HCT116 (cell line): ENCODE measurements at regions not wholly inside any gene's neighbourhood (a gene's known extent, or its start where the extent isn't known, plus 50 kb on each side); places are given as distances from the start of the nearest gene placed in this dataset.

Source experiments
- ATAC-seq: fragments of 200-7000 bp; cut with Tn5 transposase; 2 replicates; pipeline ENCODE4 v1.9.1; 2020; ENCODE audit warnings: mild to moderate bottlenecking, moderate library complexity
- BruUV-seq: library from RNA; stranded (reverse); fragments of 400-500 nt; replicated peaks from 2 replicates; lab custom pipeline; 2021; lab: Mats Ljungman, UMichigan
- CTCF ChIA-PET: fragments of 300-600 bp; sonication (Branson Sonifier 250); formaldehyde crosslinking; loops from one replicate; lab custom pipeline; 2021; ENCODE audit warnings: antibody characterized with exemption; lab: Charles Lee
- POLR2A ChIA-PET: fragments of 300-600, 350-600 bp; sonication (Branson Sonifier 250); formaldehyde crosslinking; loops from one replicate; lab custom pipeline; 2021; ENCODE audit warnings: antibody characterized with exemption; lab: Charles Lee
- RAD21 ChIA-PET, 2 experiments: fragments of 300-600 bp; sonication (Branson Sonifier 250); formaldehyde crosslinking; loops; one replicate each; lab custom pipeline; 2023; ENCODE audit warnings: low total read pairs in 2 of 2; ENCODE audit not compliant: uncharacterized antibody in 2 of 2, unreplicated experiment in 2 of 2, low non-redundant PET in 1 of 2; lab: Charles Lee
- DNase-seq: peaks from one replicate; pipeline ENCODE4 v3.0.0-alpha.2; 2010; ENCODE audit warnings: low read depth, low spot score
- H2AFZ ChIP-seq: fragments of 200-600 bp; shearing (Covaris generic), sonication (generic); 2 replicates; pipeline ENCODE4 v1.6.1; 2017; ENCODE audit warnings: low read depth, mixed run types, mixed read lengths, antibody characterized with exemption, low read length; ENCODE audit not compliant: poor library complexity, severe bottlenecking
- H3K27ac ChIP-seq: 2 replicates; pipeline ENCODE4 v1.5.1; 2012; ENCODE audit warnings: low read depth, low read length
- H3K27me3 ChIP-seq: fragments of 200-600 bp; sonication (generic); 2 replicates; pipeline ENCODE4 v1.6.1; 2016; ENCODE audit warnings: mixed run types, low read length, mixed read lengths; ENCODE audit not compliant: insufficient read depth
- H3K36me3 ChIP-seq, 2 experiments: fragments of 200-500 bp in 1 of 2; fragments of 200-600 bp in 1 of 2; sonication (Bioruptor generic) in 1 of 2; sonication (generic) in 1 of 2; 2 replicates each; pipeline versions ENCODE4 v1.5.1 to v1.6.1; 2014 to 2016; ENCODE audit warnings: low read length in 2 of 2, inconsistent platforms in 1 of 2, mixed read lengths in 1 of 2, mixed run types in 1 of 2; ENCODE audit not compliant: insufficient read depth in 2 of 2, control insufficient read depth in 1 of 2
- H3K4me1 ChIP-seq, 2 experiments: fragments of 200-600 bp in 1 of 2; sonication (generic) in 1 of 2; 2 replicates each; pipeline versions ENCODE4 v1.5.1 to v1.6.1; 2012 to 2017; ENCODE audit warnings: low read length in 2 of 2, inconsistent platforms in 1 of 2, mild to moderate bottlenecking in 1 of 2, mixed read lengths in 1 of 2, mixed run types in 1 of 2, moderate library complexity in 1 of 2; ENCODE audit not compliant: insufficient read depth in 2 of 2, control insufficient read depth in 1 of 2
- H3K4me2 ChIP-seq: fragments of 200-600 bp; sonication (generic); 2 replicates; pipeline ENCODE4 v1.6.1; 2017; ENCODE audit warnings: mixed run types, low read length, mixed read lengths
- H3K4me3 ChIP-seq, 2 experiments: fragments of 200-600 bp in 1 of 2; sonication (generic) in 1 of 2; replicated peaks in 1 of 2; 2 replicates each; pipeline ENCODE4 v1.5.1; 2011 to 2016; ENCODE audit warnings: low read length in 2 of 2, control low read depth in 1 of 2, low read depth in 1 of 2, mild to moderate bottlenecking in 1 of 2, mixed read lengths in 1 of 2, mixed run types in 1 of 2
- H3K79me2 ChIP-seq: fragments of 200-600 bp; sonication (generic); 2 replicates; pipeline ENCODE4 v1.6.1; 2017; ENCODE audit warnings: mild to moderate bottlenecking, mixed run types, low read length, moderate library complexity, mixed read lengths; ENCODE audit not compliant: insufficient read depth
- H3K9ac ChIP-seq: fragments of 200-600 bp; sonication (generic); 2 replicates; pipeline ENCODE4 v1.6.1; 2016; ENCODE audit warnings: low read length, mixed read lengths
- H3K9me2 ChIP-seq: fragments of 200-600 bp; sonication (generic), shearing (Covaris generic); 2 replicates; pipeline ENCODE4 v1.6.1; 2017; ENCODE audit warnings: mixed run types, mild to moderate bottlenecking, moderate library complexity; ENCODE audit not compliant: insufficient read depth
- H3K9me3 ChIP-seq, 2 experiments: fragments of 200-500 bp in 1 of 2; fragments of 200-600 bp in 1 of 2; sonication (Bioruptor generic) in 1 of 2; sonication (generic) in 1 of 2; 2 replicates each; pipeline ENCODE4 v1.6.1; 2014 to 2017; ENCODE audit warnings: low read length in 2 of 2, mixed read lengths in 2 of 2, inconsistent platforms in 1 of 2, low read depth in 1 of 2, mild to moderate bottlenecking in 1 of 2, mixed run types in 1 of 2, moderate library complexity in 1 of 2; ENCODE audit not compliant: control insufficient read depth in 1 of 2, insufficient read depth in 1 of 2
- H4K20me1 ChIP-seq: fragments of 200-600 bp; sonication (generic), shearing (Covaris generic); 2 replicates; pipeline ENCODE4 v1.6.1; 2017; ENCODE audit warnings: mixed run types, mild to moderate bottlenecking, moderate library complexity; ENCODE audit not compliant: insufficient read depth
- CBX3 ChIP-seq: IDR thresholded peaks from 2 replicates; pipeline ENCODE4 v1.6.1; 2012; ENCODE audit warnings: low read depth
- CEBPB ChIP-seq: IDR thresholded peaks from 2 replicates; pipeline ENCODE4 v1.6.1; 2012; ENCODE audit warnings: low read depth
- EGR1 ChIP-seq: IDR thresholded peaks from 2 replicates; pipeline ENCODE4 v1.6.1; 2012; ENCODE audit warnings: low read depth
- ELF1 ChIP-seq: IDR thresholded peaks from 2 replicates; pipeline ENCODE4 v1.6.1; 2012; ENCODE audit warnings: low read depth, borderline replicate concordance
- EZH2 ChIP-seq: fragments of 200-600 bp; sonication (generic); IDR thresholded peaks from 2 replicates; pipeline ENCODE4 v1.6.1; 2017; ENCODE audit warnings: antibody characterized with exemption, mixed run types
- EZH2phosphoT487 ChIP-seq: fragments of 200-600 bp; IDR thresholded peaks from 2 replicates; pipeline ENCODE4 v1.6.1; 2018; ENCODE audit warnings: antibody characterized with exemption, borderline replicate concordance
- FOSL1 ChIP-seq: IDR thresholded peaks from 2 replicates; pipeline ENCODE4 v1.6.1; 2012; ENCODE audit warnings: low read depth
- POLR2A ChIP-seq: IDR thresholded peaks from 2 replicates; pipeline ENCODE4 v1.7.0; 2011; ENCODE audit warnings: borderline replicate concordance; ENCODE audit not compliant: insufficient read depth, insufficient read length; ENCODE audit errors: extremely low read depth
- POLR2AphosphoS5 ChIP-seq: IDR thresholded peaks from 2 replicates; pipeline ENCODE4 v1.6.1; 2011; ENCODE audit warnings: mild to moderate bottlenecking, low read depth, low read length, moderate library complexity
- SIN3A ChIP-seq: IDR thresholded peaks from 2 replicates; pipeline ENCODE4 v1.6.1; 2012; ENCODE audit warnings: low read depth
- SP1 ChIP-seq: IDR thresholded peaks from 2 replicates; pipeline ENCODE4 v1.6.1; 2012; ENCODE audit warnings: low read depth
- SRF ChIP-seq: IDR thresholded peaks from 2 replicates; pipeline ENCODE4 v1.6.1; 2012; ENCODE audit warnings: low read depth
- TCF7L2 ChIP-seq: IDR thresholded peaks from 2 replicates; pipeline ENCODE4 v1.7.0; 2011; ENCODE audit warnings: borderline replicate concordance, inconsistent platforms; ENCODE audit not compliant: insufficient read depth, insufficient read length; ENCODE audit errors: extremely low read depth
- YY1 ChIP-seq: IDR thresholded peaks from 2 replicates; pipeline ENCODE4 v1.6.1; 2011; ENCODE audit warnings: low read length, low read depth, moderate library complexity, mild to moderate bottlenecking; ENCODE audit not compliant: insufficient replicate concordance; ENCODE audit errors: extremely low read depth
- ZFX ChIP-seq: fragments of 450-650 bp; IDR thresholded peaks from 2 replicates; pipeline ENCODE4 v1.6.1; 2017
- ZNF274 ChIP-seq: fragments of 200-500 bp; sonication (Bioruptor generic); IDR thresholded peaks from 2 replicates; pipeline ENCODE4 v1.6.1; 2014; ENCODE audit warnings: mild to moderate bottlenecking, low read depth, low read length, inconsistent platforms
- intact Hi-C: fragments of 100-400 bp; cut with micrococcal nuclease; formaldehyde crosslinking; loops from 2 replicates; pipeline ENCODE4 v1.10.0; 2022
- TF ChIP-seq, protein P1 (sequence below): IDR thresholded peaks from 2 replicates; pipeline ENCODE4 v1.6.1; 2012; ENCODE audit warnings: low read depth
- TF ChIP-seq, protein P2 (sequence below): IDR thresholded peaks from 2 replicates; pipeline ENCODE4 v1.6.1; 2012
- TF ChIP-seq, protein P3 (sequence below): IDR thresholded peaks from 2 replicates; pipeline ENCODE4 v1.6.1; 2012

DNA sequence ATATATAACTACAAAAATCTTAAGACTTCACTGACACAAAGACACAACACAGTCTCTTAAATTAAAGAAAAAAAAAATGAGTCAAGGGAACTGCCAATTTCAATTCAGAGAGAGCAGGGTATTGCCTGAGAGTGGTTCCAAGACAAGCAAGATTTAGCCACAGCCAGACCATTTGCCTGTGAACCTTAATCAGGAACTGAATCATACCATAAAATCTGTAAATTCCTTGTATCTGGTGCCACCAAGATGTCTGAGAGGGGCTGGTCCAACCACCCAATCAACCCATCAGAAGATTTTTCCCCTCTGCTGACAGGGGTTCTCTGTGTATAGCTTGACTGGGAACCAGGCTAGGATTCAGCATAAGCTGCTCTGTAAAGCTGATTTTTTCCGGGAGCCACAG, 159.2 kb downstream of the CPEB2 start (continued):
- TF ChIP-seq, protein P1, sequence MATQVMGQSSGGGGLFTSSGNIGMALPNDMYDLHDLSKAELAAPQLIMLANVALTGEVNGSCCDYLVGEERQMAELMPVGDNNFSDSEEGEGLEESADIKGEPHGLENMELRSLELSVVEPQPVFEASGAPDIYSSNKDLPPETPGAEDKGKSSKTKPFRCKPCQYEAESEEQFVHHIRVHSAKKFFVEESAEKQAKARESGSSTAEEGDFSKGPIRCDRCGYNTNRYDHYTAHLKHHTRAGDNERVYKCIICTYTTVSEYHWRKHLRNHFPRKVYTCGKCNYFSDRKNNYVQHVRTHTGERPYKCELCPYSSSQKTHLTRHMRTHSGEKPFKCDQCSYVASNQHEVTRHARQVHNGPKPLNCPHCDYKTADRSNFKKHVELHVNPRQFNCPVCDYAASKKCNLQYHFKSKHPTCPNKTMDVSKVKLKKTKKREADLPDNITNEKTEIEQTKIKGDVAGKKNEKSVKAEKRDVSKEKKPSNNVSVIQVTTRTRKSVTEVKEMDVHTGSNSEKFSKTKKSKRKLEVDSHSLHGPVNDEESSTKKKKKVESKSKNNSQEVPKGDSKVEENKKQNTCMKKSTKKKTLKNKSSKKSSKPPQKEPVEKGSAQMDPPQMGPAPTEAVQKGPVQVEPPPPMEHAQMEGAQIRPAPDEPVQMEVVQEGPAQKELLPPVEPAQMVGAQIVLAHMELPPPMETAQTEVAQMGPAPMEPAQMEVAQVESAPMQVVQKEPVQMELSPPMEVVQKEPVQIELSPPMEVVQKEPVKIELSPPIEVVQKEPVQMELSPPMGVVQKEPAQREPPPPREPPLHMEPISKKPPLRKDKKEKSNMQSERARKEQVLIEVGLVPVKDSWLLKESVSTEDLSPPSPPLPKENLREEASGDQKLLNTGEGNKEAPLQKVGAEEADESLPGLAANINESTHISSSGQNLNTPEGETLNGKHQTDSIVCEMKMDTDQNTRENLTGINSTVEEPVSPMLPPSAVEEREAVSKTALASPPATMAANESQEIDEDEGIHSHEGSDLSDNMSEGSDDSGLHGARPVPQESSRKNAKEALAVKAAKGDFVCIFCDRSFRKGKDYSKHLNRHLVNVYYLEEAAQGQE: no peak
- TF ChIP-seq EZH2phosphoT487 (no peak), ZFX (no peak), TCF7L2 (no peak), CEBPB (no peak)

GRCh38 chr4:15162046-15162445, 159.8 kb downstream of the CPEB2 start:
- Histone ChIP-seq H3K27ac (no peak overlapping the region), H3K9ac (no peak overlapping the region), H2AFZ (no peak overlapping the region), H3K79me2 (no peaks in the 10 kb centered on the region), H3K4me1 (peaks cover 0 to 5% of the 10 kb centered on the region in 2 experiments; a peak in 1 of 4 replicates), H3K9me2 (no peaks in the 10 kb centered on the region), H3K4me3 (no peak overlapping the region), H3K36me3 (no peaks in the 10 kb centered on the region), H3K9me3 (no peaks in the 10 kb centered on the region), H3K27me3 (0 out of 2 replicates have a peak, but pooled peaks cover 5% of the 10 kb centered on the region), H3K4me2 (no peak overlapping the region), H4K20me1 (no peaks in the 10 kb centered on the region)
- TF ChIP-seq SIN3A: no peak
- TF ChIP-seq YY1: no peak
- TF ChIP-seq ZNF274: no peak
- TF ChIP-seq CBX3: no peak
- TF ChIP-seq, protein P1: no peak
- TF ChIP-seq SP1: no peak
- TF ChIP-seq, protein P2, sequence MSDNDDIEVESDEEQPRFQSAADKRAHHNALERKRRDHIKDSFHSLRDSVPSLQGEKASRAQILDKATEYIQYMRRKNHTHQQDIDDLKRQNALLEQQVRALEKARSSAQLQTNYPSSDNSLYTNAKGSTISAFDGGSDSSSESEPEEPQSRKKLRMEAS: no peak
- no peak for TF ChIP-seq ELF1
- TF ChIP-seq SRF: no peak
- TF ChIP-seq EGR1: no peak
- no peak for TF ChIP-seq FOSL1
- TF ChIP-seq EZH2: no peak
- TF ChIP-seq TCF7L2: no peak
- TF ChIP-seq EZH2phosphoT487: no peak
- TF ChIP-seq ZFX: no peak
- TF ChIP-seq, protein P3, sequence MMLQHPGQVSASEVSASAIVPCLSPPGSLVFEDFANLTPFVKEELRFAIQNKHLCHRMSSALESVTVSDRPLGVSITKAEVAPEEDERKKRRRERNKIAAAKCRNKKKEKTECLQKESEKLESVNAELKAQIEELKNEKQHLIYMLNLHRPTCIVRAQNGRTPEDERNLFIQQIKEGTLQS: no peak
- TF ChIP-seq POLR2A: no peak
- no peak for TF ChIP-seq POLR2AphosphoS5
- no peak for TF ChIP-seq CEBPB
- no TSS peak for BruUV-seq
- ATAC-seq (no peak), DNase-seq (no peak)
- intact Hi-C loops: loop anchor here (5.0 kb wide), 2 partner anchors 290 to 1505 kb away; no protein-coding TSS in a partner anchor
- ChIA-PET CTCF (no interaction called here), RAD21 (no interaction called here), POLR2A (no interaction called here)
